Mesenchymal stem cell (in vitro differentiated cells and primary cell): ENCODE measurements at regions not wholly inside any gene's neighbourhood (a gene's known extent, or its start where the extent isn't known, plus 50 kb on each side); places are given as distances from the start of the nearest gene placed in this dataset.
A peak's percentile ranks its signal among the peaks of the same experiment; 100 is the strongest.

Experiments used
- DNase-seq: peaks from one replicate; pipeline ENCODE4 v3.0.0-alpha.2; 2013
- H2AFZ ChIP-seq: one replicate; pipeline ENCODE4 v1.6.1; 2013; ENCODE audit warnings: low read depth, mild to moderate bottlenecking, control low read depth, inconsistent platforms, low read length, moderate library complexity
- H2AK5ac ChIP-seq: 2 replicates; pipeline ENCODE4 v1.6.1; 2013; ENCODE audit warnings: low read length, moderate library complexity, mild to moderate bottlenecking, inconsistent platforms; ENCODE audit not compliant: severe bottlenecking
- H2BK120ac ChIP-seq: one replicate; pipeline ENCODE4 v1.6.1; 2013; ENCODE audit warnings: low read depth, mild to moderate bottlenecking, inconsistent platforms, low read length, moderate library complexity
- H2BK12ac ChIP-seq, 2 experiments: one replicate each; pipeline ENCODE4 v1.6.1; 2013; ENCODE audit warnings: inconsistent platforms in 2 of 2, low read length in 2 of 2, mild to moderate bottlenecking in 2 of 2, moderate library complexity in 2 of 2, control low read depth in 1 of 2
- H2BK15ac ChIP-seq: one replicate; pipeline ENCODE4 v1.6.1; 2013; ENCODE audit warnings: mild to moderate bottlenecking, low read depth, inconsistent platforms; ENCODE audit not compliant: poor library complexity, severe bottlenecking
- H2BK5ac ChIP-seq: 2 replicates; pipeline ENCODE4 v1.6.1; 2013; ENCODE audit warnings: low read depth, mild to moderate bottlenecking, low read length, control low read depth, inconsistent platforms; ENCODE audit not compliant: poor library complexity, severe bottlenecking
- H3K14ac ChIP-seq, 2 experiments: one replicate each; pipeline ENCODE4 v1.6.1; 2013; ENCODE audit warnings: inconsistent platforms in 2 of 2, low read length in 2 of 2, control low read depth in 1 of 2, mild to moderate bottlenecking in 1 of 2, moderate library complexity in 1 of 2
- H3K18ac ChIP-seq, 2 experiments: one replicate each; pipeline ENCODE4 v1.6.1; 2013; ENCODE audit warnings: inconsistent platforms in 2 of 2, low read length in 2 of 2, control low read depth in 1 of 2, low read depth in 1 of 2, mild to moderate bottlenecking in 1 of 2
- H3K23ac ChIP-seq, 2 experiments: one replicate each; pipeline ENCODE4 v1.6.1; 2013; ENCODE audit warnings: inconsistent platforms in 2 of 2, low read length in 2 of 2, mild to moderate bottlenecking in 2 of 2, moderate library complexity in 2 of 2, control low read depth in 1 of 2
- H3K27ac ChIP-seq: 2 replicates; pipeline ENCODE4 v1.5.1; 2013; ENCODE audit warnings: mild to moderate bottlenecking, moderate library complexity, low read length, control low read depth, inconsistent platforms; ENCODE audit not compliant: poor library complexity, severe bottlenecking
- H3K27me3 ChIP-seq, 2 experiments: 2 replicates each; pipeline versions ENCODE4 v1.6.1 to v1.7.0; 2013; ENCODE audit warnings: low read length in 2 of 2, mild to moderate bottlenecking in 2 of 2, moderate library complexity in 2 of 2, control low read depth in 1 of 2, inconsistent platforms in 1 of 2; ENCODE audit not compliant: control insufficient read depth in 1 of 2, insufficient read depth in 1 of 2
- H3K36me3 ChIP-seq, 2 experiments: 2 replicates each; pipeline versions ENCODE4 v1.6.1 to v1.7.0; 2013; ENCODE audit warnings: low read length in 2 of 2, control low read depth in 1 of 2, inconsistent platforms in 1 of 2, low read depth in 1 of 2, mild to moderate bottlenecking in 1 of 2; ENCODE audit not compliant: insufficient read depth in 2 of 2, control insufficient read depth in 1 of 2
- H3K4ac ChIP-seq, 2 experiments: one replicate each; pipeline ENCODE4 v1.6.1; 2013; ENCODE audit warnings: inconsistent platforms in 2 of 2, low read length in 2 of 2, mild to moderate bottlenecking in 2 of 2, moderate library complexity in 2 of 2, control low read depth in 1 of 2, low read depth in 1 of 2
- H3K4me1 ChIP-seq: 2 replicates; pipeline ENCODE4 v1.6.1; 2013; ENCODE audit warnings: low read depth, low read length, control low read depth; ENCODE audit not compliant: control insufficient read depth, insufficient read depth
- H3K4me2 ChIP-seq: 2 replicates; pipeline ENCODE4 v1.6.1; 2013; ENCODE audit warnings: low read length, mild to moderate bottlenecking, inconsistent platforms; ENCODE audit not compliant: poor library complexity, severe bottlenecking
- H3K4me3 ChIP-seq, 2 experiments: 2 replicates each; pipeline versions ENCODE4 v1.5.1 to v1.7.0; 2013; ENCODE audit warnings: low read length in 2 of 2, mild to moderate bottlenecking in 2 of 2, control low read depth in 1 of 2, low read depth in 1 of 2; ENCODE audit not compliant: insufficient read depth in 1 of 2
- H3K79me1 ChIP-seq: replicated peaks from 2 replicates; pipeline ENCODE4 v1.6.1; 2013; ENCODE audit warnings: mild to moderate bottlenecking, control low read depth, low read length, inconsistent platforms; ENCODE audit not compliant: poor library complexity, severe bottlenecking
- H3K9ac ChIP-seq: 2 replicates; pipeline ENCODE4 v1.7.0; 2013; ENCODE audit warnings: mild to moderate bottlenecking, low read length, moderate library complexity
- H3K9me3 ChIP-seq: 2 replicates; pipeline ENCODE4 v1.7.0; 2013; ENCODE audit warnings: mild to moderate bottlenecking, low read length; ENCODE audit not compliant: control insufficient read depth
- H4K8ac ChIP-seq: one replicate; pipeline ENCODE4 v1.6.1; 2013; ENCODE audit warnings: inconsistent platforms, mild to moderate bottlenecking, low read length, moderate library complexity
- H4K91ac ChIP-seq: one replicate; pipeline ENCODE4 v1.6.1; 2013; ENCODE audit warnings: mild to moderate bottlenecking, low read length, inconsistent platforms
- WGBS: methylation state at CpG from one replicate; pipeline ENCODE4 v1.1.7; 2013; ENCODE audit warnings: mixed read lengths; 5-methylcytosine and 5-hydroxymethylcytosine counted together

GRCh38 chr1:14539309-14539708 is 59.2 kb upstream of the KAZN start:
- Histone ChIP-seq H3K4me3 (no peak overlapping the region), H4K8ac (no peak overlapping the region), H3K27me3 (no peaks in the 10 kb centered on the region), H3K23ac (no peak overlapping the region), H3K9ac (no peak overlapping the region), H3K9me3 (no peaks in the 10 kb centered on the region), H3K36me3 (no peaks in the 10 kb centered on the region), H3K79me1 (no peaks in the 10 kb centered on the region), H2BK120ac (no peak overlapping the region), H3K27ac (no peak overlapping the region), H2AFZ (no peak overlapping the region), H2BK5ac (no peak overlapping the region), H2BK12ac (no peak overlapping the region), H2AK5ac (no peak overlapping the region), H3K4me1 (no peaks in the 10 kb centered on the region), H2BK15ac (no peak overlapping the region), H4K91ac (no peak overlapping the region), H3K4me2 (no peak overlapping the region), H3K18ac (no peak overlapping the region), H3K14ac (no peak overlapping the region), H3K4ac (no peak overlapping the region)
- DNase-seq = no peak
- WGBS = 73% methylated on average over 3 of the region's 3 CpGs

DNA sequence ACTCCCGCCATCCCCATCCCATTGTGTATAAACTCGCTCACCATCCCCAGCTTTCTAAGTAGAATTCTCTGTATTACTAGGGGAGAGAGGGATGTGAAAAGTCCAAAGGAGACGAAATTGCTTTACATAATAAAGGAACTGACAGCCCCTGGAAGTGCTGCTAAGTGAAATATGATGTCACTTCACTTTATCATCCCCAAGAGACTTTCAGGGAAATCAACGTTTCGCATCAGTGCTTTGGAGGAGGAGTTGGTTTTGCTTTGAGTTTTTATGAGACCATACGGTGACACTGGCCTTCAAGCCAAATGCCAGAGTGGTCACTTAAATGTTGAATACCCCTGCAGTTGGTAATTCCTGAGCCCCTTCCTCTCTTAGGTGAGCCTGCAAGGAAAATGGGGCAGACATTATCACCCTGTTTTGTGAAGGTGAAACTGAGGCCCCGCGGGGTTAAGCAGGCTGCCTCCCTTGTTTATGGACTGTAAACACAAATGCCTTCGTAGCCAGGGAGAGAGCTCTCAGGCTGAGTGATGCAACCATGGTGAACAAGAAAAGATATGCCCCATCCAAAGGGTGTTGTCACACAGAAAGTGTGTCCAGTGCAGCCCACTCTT is 58.4 kb upstream of the KAZN start:
- Histone ChIP-seq H3K27ac (no peak overlapping the region), H4K8ac (no peak overlapping the region), H3K9ac (no peak overlapping the region), H3K79me1 (no peaks in the 10 kb centered on the region), H3K23ac (no peak overlapping the region), H2AK5ac (no peak overlapping the region), H3K36me3 (no peaks in the 10 kb centered on the region), H2BK5ac (no peak overlapping the region), H3K9me3 (no peaks in the 10 kb centered on the region), H3K14ac (no peak overlapping the region), H3K18ac (no peak overlapping the region), H2BK15ac (no peak overlapping the region), H2BK120ac (no peak overlapping the region), H2AFZ (no peak overlapping the region), H3K4me2 (no peak overlapping the region), H4K91ac (no peak overlapping the region), H3K27me3 (no peaks in the 10 kb centered on the region), H3K4me1 (no peaks in the 10 kb centered on the region), H2BK12ac (no peak overlapping the region), H3K4ac (no peak overlapping the region), H3K4me3 (no peak overlapping the region)
- WGBS = 44% methylated on average over 6 of the region's 9 CpGs
- DNase-seq = no peak

GRCh38 chr1:14541348-14541747 is 57.1 kb upstream of the KAZN start:
- H3K36me3 ChIP-seq = no peaks in the 10 kb centered on the region
- no peak for DNase-seq
- H2AK5ac ChIP-seq = no peak overlapping the region
- no peaks in the 10 kb centered on the region for H3K4me1 ChIP-seq
- 75% methylated on average over 5 of the region's 5 CpGs for WGBS
- H3K18ac ChIP-seq = no peak overlapping the region
- H2BK5ac ChIP-seq = no peak overlapping the region
- H2BK120ac ChIP-seq = no peak overlapping the region
- H3K9me3 ChIP-seq = peaks cover 5% of the 10 kb centered on the region
- H3K27me3 ChIP-seq = no peaks in the 10 kb centered on the region
- H3K4me3 ChIP-seq = no peak overlapping the region
- H4K91ac ChIP-seq = no peak overlapping the region
- H2BK15ac ChIP-seq = no peak overlapping the region
- H3K9ac ChIP-seq = no peak overlapping the region
- H4K8ac ChIP-seq = no peak overlapping the region
- H2AFZ ChIP-seq = no peak overlapping the region
- no peak overlapping the region for H2BK12ac ChIP-seq
- no peak overlapping the region for H3K4ac ChIP-seq
- H3K23ac ChIP-seq = no peak overlapping the region
- no peak overlapping the region for H3K27ac ChIP-seq
- no peak overlapping the region for H3K4me2 ChIP-seq
- H3K79me1 ChIP-seq = no peaks in the 10 kb centered on the region
- no peak overlapping the region for H3K14ac ChIP-seq

- Histone ChIP-seq H3K9ac (peak overlapping the region; percentile 79), H4K91ac (no peak overlapping the region), H3K18ac (no peak overlapping the region), H2BK12ac (no peak overlapping the region), H3K27ac (no peak overlapping the region), H3K36me3 (no peaks in the 10 kb centered on the region), H3K14ac (no peak overlapping the region), H3K4me2 (no peak overlapping the region), H3K23ac (no peak overlapping the region), H3K79me1 (no peaks in the 10 kb centered on the region), H3K27me3 (no peaks in the 10 kb centered on the region), H2AFZ (no peak overlapping the region), H2AK5ac (no peak overlapping the region), H3K4me1 (no peaks in the 10 kb centered on the region), H2BK15ac (no peak overlapping the region), H2BK120ac (no peak overlapping the region), H3K4ac (no peak overlapping the region), H3K9me3 (peaks cover 5% of the 10 kb centered on the region), H3K4me3 (peak overlapping the region in 1 of 2 experiments; percentile 39), H4K8ac (no peak overlapping the region), H2BK5ac (no peak overlapping the region)
- no peak for DNase-seq
- 68% methylated on average over 6 of the region's 7 CpGs for WGBS
Measured at GRCh38 chr1:14543191-14543840, 55.2 kb upstream of the KAZN start.
